GM06990 (cell line): ENCODE measurements at regions not wholly inside any gene's neighbourhood (a gene's known extent, or its start where the extent isn't known, plus 50 kb on each side); places are given as distances from the start of the nearest gene placed in this dataset.

ENCODE experiments used
- DNase-seq: peaks from one replicate; pipeline ENCODE4 v3.0.0-alpha.2; 2011; ENCODE audit not compliant: insufficient read length; ENCODE audit errors: extremely low read depth
- H3K27me3 ChIP-seq: replicated peaks from 2 replicates; pipeline ENCODE4 v1.6.0; 2011; ENCODE audit warnings: low read length; ENCODE audit not compliant: control insufficient read depth, insufficient read depth
- H3K36me3 ChIP-seq: 2 replicates; pipeline ENCODE4 v1.5.1; 2011; ENCODE audit warnings: low read length; ENCODE audit not compliant: control insufficient read depth, insufficient read depth
- H3K4me3 ChIP-seq: replicated peaks from 2 replicates; pipeline ENCODE4 v1.5.1; 2011; ENCODE audit warnings: low read depth, mild to moderate bottlenecking, control low read depth, low read length
- CTCF ChIP-seq: IDR thresholded peaks from 2 replicates; pipeline ENCODE4 v1.5.1; 2011; ENCODE audit warnings: low read length, control low read depth, mild to moderate bottlenecking, inconsistent platforms; ENCODE audit not compliant: insufficient read depth, poor library complexity, severe bottlenecking

DNA sequence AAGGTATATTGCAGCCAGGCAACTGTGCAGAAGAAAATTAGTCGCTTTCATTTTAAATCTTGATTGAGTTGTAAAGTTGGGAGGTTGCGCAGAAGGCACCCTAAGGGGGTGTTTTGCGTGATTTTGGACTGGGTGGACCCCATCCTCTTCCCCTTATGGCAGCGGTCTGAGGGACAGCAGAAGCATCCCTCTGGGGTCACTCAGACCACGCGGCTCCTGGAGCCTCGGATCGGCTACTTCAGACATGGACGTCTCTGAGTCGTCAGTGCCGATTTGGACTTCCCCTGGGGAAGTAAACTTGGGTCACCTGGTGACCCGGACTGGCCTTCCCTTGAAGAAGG lies 639.0 kb upstream of the DPP6 start:
- H3K27me3 ChIP-seq = no peaks in the 10 kb centered on the region
- DNase-seq = no peak
- no peak for TF ChIP-seq CTCF

DNA sequence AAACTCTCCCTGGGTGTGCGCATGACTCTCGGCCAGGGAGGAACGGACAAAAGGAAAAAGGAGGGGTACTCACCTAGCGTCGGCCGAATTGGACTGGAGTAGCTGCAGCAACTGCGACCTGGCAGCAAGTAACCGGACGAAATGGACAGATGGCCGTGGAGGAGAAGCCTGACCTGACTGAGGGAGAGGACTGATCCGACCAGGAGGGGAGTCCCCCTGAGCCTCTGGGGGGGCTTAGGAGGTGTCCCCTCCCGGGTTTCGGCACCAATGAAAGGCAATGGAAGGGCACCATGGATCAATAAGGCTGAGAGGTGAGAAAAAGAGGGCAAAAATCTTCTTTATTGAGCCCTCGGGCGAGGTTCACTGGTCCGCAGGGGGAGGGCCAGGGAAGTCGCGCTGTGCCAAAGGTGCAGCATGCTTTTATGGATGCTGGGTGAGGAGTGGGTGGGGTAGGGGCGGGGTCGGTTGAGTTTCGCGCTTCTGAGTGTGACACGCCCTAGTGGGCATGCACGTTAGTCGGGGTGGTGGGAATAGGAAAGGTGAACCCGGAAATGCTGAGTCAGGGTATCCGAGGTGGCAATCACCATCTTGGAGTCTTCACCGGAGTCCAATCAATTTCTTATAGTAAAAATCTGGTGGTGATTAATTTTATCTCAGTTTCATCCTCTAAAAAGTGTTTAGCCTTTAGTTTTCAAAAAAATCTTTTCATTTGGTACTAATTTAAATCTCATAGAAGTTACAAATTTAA lies 638.5 kb upstream of the DPP6 start:
- Histone ChIP-seq H3K27me3 (no peaks in the 10 kb centered on the region), H3K36me3 (no peaks in the 10 kb centered on the region), H3K4me3 (no peak overlapping the region)
- TF ChIP-seq CTCF = no peak
- no peak for DNase-seq

More for the DNA sequence above, 639.0 kb upstream of the DPP6 start:
- H3K4me3 ChIP-seq = no peak overlapping the region
- no peaks in the 10 kb centered on the region for H3K36me3 ChIP-seq

DNA sequence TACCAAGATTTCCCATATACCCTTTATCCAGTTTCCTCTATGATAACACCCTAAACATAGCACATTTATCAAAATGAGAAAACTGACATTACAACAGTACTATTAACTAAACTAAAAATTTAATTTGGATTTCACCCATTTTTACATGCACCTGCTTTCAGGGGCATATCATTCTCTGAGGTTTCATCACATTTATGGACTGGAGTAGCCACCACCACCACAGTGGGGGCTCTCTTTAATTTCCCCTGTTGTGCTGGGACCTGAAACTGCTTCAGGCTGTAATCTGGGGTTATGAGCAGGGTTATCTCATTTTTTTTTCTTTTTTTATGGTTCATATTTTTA lies 637.9 kb upstream of the DPP6 start:
- no peak for DNase-seq
- Histone ChIP-seq H3K4me3 (no peak overlapping the region), H3K36me3 (no peaks in the 10 kb centered on the region), H3K27me3 (no peaks in the 10 kb centered on the region)
- TF ChIP-seq CTCF = no peak

DNA sequence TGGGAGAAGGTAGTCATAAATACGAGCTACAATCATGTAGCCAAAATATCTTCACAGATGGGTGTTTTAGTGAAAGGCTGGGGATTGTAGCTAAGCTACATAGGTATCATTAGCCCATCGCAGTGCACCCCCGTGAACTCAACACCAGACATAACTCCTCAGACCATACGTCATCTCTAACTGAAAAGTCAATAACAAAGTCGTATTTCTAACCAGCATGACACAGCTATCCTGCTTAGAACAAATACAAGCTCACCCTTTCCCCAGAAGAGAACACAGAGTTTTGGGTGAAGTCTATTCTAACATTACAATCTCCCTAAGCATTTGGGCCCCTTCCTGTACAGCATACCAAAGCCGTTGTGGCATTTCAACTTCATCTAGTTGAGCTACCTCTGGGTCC lies 636.6 kb upstream of the DPP6 start:
- DNase-seq = no peak
- no peak for TF ChIP-seq CTCF
- Histone ChIP-seq H3K27me3 (no peaks in the 10 kb centered on the region), H3K4me3 (no peak overlapping the region), H3K36me3 (no peaks in the 10 kb centered on the region)

GRCh38 chr7:153422291-153423209 lies 629.6 kb upstream of the DPP6 start:
- Histone ChIP-seq H3K36me3 (no peaks in the 10 kb centered on the region), H3K27me3 (no peaks in the 10 kb centered on the region), H3K4me3 (no peak overlapping the region)
- DNase-seq = no peak
- no peak for TF ChIP-seq CTCF
